GM20431 (cell line): ENCODE measurements at regions not wholly inside any gene's neighbourhood (a gene's known extent, or its start where the extent isn't known, plus 50 kb on each side); places are given as distances from the start of the nearest gene placed in this dataset.

Experiments used
- in situ Hi-C: fragments of 300-500 bp; cut with MseI, MboI; formaldehyde crosslinking; loops from one replicate; pipeline ENCODE4 v1.15.0; 2020; ENCODE audit warnings: low sequenced_read_pairs; ENCODE audit not compliant: unreplicated experiment

DNA sequence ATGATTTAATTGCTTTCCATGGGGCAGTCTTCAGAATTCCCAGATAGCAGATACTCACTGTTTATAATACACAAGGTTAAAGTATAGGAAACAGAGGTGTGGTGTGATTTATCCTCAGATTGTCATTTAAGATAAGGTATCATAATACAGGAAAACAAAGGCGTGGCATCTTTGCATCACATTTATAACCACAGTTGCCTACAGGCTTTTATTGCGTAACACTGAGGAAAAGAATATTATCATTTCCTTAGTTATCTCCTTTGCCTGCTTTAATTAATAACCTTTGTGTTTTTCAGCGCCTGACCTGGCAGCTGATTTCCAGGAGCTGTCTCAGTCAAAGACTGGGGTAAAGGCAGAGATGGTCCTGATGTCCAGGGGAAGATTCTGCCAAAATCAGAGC is 68.8 kb downstream of the SSX7 start:
- in situ Hi-C loops = no loop called here

DNA sequence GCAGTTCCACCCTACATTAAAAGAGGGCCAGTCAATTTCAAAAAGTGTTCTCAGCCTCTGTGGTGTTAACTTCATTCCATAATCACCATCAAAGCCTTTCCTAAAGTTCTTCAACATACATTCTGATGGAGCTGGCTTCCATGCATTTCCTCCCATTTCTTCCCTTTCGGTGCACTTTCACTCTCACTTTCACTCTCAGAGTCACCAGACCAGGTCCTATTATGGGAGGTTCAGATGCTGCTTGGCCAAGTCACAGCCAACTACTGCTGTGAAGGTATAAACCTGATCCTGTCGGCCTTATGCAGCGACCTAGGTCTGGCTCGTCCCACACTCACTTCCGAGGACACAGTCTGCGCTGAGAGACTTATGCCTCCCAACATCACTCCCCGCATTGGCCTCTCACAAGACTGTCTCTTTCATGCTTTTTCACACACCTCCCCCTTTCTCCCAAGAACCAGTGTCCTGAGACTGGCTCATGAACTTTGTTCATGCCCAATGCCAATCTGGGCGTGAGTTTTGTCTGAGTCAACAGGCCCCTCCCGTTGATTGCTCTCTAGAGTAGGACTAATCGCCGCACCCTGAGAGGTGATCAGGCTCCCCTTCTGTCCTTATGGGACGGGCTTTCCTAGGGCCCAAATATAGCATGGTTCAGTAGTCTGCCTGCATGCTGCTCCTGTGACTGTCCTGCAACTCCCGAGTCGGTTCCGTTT is 60.8 kb upstream of the XAGE1B start:
- in situ Hi-C loops = no loop called here

DNA sequence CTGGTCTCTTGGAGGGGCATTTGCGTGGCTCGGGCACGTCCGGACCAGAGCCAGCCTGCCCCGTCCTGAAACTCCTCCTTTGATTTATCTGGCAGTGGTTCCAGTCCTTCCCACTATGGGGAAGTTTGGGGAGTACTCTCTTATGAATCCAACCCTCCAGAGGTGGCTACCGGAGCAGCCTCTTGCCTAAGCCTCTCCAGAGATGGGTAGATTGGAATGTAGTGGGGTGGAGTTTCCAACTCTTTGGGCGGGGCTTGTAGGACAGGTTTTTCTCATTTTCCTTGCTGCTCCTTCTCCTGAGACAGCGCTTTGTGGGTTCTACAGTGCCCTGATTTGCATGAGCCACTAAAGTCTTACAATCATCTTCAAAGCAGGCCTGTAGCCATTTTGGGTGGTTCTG is 60.1 kb upstream of the XAGE1B start:
- in situ Hi-C loops = no loop called here

DNA sequence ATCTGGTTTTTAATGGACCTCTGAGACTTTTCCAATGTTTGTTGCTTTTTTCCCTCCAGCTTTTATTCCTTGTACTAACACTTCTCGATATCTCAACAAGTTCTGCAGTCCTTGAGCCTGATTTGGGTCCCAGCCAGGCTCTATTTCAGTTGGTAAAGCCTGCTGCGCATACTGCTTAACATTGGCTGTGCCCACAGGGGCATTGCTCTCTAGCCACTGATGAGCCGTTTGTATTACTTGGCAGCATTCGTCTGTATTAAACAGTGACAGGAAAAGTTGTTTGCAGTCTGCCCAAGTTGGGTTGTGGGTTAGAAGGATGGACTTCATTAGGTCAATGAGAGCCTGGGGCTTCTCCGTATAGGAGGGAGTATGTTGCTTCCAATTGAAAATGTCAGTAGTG is 59.6 kb upstream of the XAGE1B start:
- in situ Hi-C loops = no loop called here

DNA sequence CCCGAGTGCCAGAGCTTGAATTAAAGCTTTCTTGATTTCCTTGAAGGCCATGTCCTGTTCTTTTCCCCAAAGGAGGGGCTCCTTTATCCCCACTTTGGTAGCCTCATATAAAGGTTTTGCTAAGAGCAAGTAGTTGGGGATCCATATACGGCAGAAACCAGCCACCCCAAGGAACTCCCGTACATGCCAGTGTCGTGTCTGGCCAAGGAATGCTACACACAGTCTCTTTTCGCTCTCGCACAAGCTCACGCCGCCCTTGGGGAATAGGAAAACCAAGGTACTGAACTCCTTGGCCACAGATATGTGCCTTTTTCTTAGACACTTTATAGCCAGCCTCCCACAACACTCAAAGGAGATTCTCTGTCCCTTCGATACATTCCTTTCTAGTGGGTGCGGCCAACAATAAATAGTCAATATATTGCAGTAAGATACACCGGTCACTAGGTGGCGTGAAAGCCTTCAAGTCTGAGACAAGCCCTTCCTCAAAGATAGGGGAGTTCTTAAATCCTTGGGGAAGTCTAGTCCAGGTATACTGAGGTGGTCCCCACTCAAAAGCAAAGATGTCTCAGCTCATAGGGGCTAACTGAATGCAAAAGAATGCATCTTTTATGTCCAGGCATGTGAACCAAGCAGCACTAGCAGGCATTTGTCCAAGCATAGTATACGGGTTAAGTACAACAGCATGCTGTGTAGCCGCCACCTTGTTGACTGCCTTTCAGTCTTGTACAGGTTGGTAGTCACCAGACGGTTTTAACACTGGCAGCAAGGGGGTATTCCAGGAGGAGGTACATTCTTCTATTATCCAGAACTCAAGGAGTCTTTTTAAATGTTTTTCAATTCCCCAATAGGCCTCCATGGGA is 57.8 kb upstream of the XAGE1B start:
- in situ Hi-C loops = loop anchor here (25.0 kb wide), 1 partner anchor 413 kb away; no protein-coding TSS in a partner anchor

DNA sequence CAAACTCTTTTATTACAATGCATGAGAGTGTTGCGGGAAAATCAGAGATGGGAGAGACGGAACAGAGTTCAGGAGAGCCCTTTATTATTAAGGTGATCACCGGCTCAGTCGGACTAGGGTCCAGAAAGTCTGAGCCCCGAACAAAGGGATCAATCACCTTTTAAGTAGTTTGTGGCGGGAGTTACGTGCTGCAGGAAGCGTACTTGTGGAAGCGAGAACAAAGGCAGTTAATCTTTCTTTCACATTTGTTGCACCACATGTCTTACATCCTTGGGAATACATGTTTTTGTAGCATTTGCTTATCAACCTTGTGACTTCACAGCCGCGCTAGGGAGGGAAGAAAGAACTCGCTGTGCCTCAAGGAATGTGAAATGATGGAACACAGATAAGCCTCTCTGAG is 51.3 kb upstream of the XAGE1B start:
- in situ Hi-C loops = loop anchor here (25.0 kb wide), 1 partner anchor 419 kb away; no protein-coding TSS in a partner anchor
